Endothelial cell of umbilical vein (primary cell): ENCODE measurements at regions not wholly inside any gene's neighbourhood (a gene's known extent, or its start where the extent isn't known, plus 50 kb on each side); places are given as distances from the start of the nearest gene placed in this dataset.

Experiments used
- EZH2 ChIP-seq: IDR thresholded peaks from 2 replicates; pipeline ENCODE4 v1.6.1; 2012; ENCODE audit warnings: borderline replicate concordance, low read depth, mild to moderate bottlenecking, moderate library complexity, low read length, inconsistent platforms; ENCODE audit not compliant: severe bottlenecking
- FOS ChIP-seq: IDR thresholded peaks from 2 replicates; pipeline ENCODE4 v1.6.1; 2011; ENCODE audit warnings: mild to moderate bottlenecking, low read length, moderate library complexity, borderline replicate concordance; ENCODE audit not compliant: insufficient read depth
- JUN ChIP-seq: IDR thresholded peaks from 2 replicates; pipeline ENCODE4 v1.6.1; 2011; ENCODE audit warnings: borderline replicate concordance, low read depth; ENCODE audit not compliant: insufficient read length, insufficient read depth
- MYC ChIP-seq: IDR thresholded peaks from one replicate; pipeline ENCODE4 v1.6.1; 2011; ENCODE audit warnings: mild to moderate bottlenecking, low read depth, low read length
- POLR2A ChIP-seq: IDR thresholded peaks from 2 replicates; pipeline ENCODE4 v1.6.1; 2012; ENCODE audit warnings: low read depth, mild to moderate bottlenecking, control low read depth, low read length
- POLR2AphosphoS5 ChIP-seq: IDR thresholded peaks from 2 replicates; pipeline ENCODE4 v1.6.1; 2012; ENCODE audit warnings: low read depth, mild to moderate bottlenecking, control low read depth, low read length, moderate library complexity; ENCODE audit not compliant: insufficient read depth
- TF ChIP-seq, protein P1 (sequence below), 2 donors: IDR thresholded peaks; 1 replicate in 1 of 2; 2 replicates in 1 of 2; pipeline ENCODE4 v1.5.1; 2011; ENCODE audit warnings: low read length in 2 of 2, mild to moderate bottlenecking in 2 of 2, moderate library complexity in 2 of 2, control low read depth in 1 of 2, inconsistent platforms in 1 of 2, low read depth in 1 of 2; ENCODE audit not compliant: insufficient read depth in 1 of 2; ENCODE audit errors: extremely low read depth in 1 of 2
- TF ChIP-seq, protein P2 (sequence below): IDR thresholded peaks from 2 replicates; pipeline ENCODE4 v1.6.1; 2011; ENCODE audit not compliant: insufficient read depth, insufficient read length

DNA sequence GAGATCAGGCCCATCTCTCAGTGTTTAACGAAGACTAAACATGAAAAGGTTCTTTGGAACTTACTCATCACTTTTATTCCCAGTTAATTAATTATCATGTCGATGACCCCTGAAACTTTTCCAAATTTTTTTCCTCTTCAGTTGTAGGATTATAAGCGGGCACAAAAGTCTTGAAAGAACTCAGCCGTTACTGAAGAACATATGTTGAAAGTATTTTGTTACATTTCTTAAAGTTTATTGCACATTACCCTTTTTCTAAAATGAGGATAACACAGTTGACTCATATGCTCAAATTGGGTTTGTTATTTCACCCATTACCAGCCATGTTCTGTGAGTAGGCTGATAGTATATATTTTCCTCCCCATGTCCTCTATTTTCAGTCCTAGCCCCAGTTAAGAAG, 75.9 kb upstream of the COL3A1 start:
- no peak for TF ChIP-seq EZH2
- no peak for TF ChIP-seq POLR2A
- TF ChIP-seq, protein P1, sequence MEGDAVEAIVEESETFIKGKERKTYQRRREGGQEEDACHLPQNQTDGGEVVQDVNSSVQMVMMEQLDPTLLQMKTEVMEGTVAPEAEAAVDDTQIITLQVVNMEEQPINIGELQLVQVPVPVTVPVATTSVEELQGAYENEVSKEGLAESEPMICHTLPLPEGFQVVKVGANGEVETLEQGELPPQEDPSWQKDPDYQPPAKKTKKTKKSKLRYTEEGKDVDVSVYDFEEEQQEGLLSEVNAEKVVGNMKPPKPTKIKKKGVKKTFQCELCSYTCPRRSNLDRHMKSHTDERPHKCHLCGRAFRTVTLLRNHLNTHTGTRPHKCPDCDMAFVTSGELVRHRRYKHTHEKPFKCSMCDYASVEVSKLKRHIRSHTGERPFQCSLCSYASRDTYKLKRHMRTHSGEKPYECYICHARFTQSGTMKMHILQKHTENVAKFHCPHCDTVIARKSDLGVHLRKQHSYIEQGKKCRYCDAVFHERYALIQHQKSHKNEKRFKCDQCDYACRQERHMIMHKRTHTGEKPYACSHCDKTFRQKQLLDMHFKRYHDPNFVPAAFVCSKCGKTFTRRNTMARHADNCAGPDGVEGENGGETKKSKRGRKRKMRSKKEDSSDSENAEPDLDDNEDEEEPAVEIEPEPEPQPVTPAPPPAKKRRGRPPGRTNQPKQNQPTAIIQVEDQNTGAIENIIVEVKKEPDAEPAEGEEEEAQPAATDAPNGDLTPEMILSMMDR (IDR thresholded peaks at IDR 0.05; ENCODE audit: extremely low read depth in 1 of 2, insufficient read depth in 1 of 2, low read depth in 1 of 2, low read length in 2 of 2) = no peak
- no peak for TF ChIP-seq JUN
- no peak for TF ChIP-seq FOS
- TF ChIP-seq, protein P2, sequence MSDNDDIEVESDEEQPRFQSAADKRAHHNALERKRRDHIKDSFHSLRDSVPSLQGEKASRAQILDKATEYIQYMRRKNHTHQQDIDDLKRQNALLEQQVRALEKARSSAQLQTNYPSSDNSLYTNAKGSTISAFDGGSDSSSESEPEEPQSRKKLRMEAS = no peak
- no peak for TF ChIP-seq POLR2AphosphoS5
- no peak for TF ChIP-seq MYC
